SU-DHL-6 (cell line): ENCODE measurements at regions not wholly inside any gene's neighbourhood (a gene's known extent, or its start where the extent isn't known, plus 50 kb on each side); places are given as distances from the start of the nearest gene placed in this dataset.

ENCODE experiments used
- CTCF ChIP-seq: fragments of 200-600 bp; sonication (generic); IDR thresholded peaks from one replicate; pipeline ENCODE4 v1.5.1; 2017; ENCODE audit warnings: antibody characterized with exemption, mild to moderate bottlenecking, low read length, moderate library complexity; ENCODE audit not compliant: insufficient read depth, poor library complexity, severe bottlenecking
- EZH2phosphoT487 ChIP-seq: fragments of 200-600 bp; sonication (generic), shearing (Covaris generic); conservative IDR thresholded peaks from 2 replicates; pipeline ENCODE4 v1.6.1; 2018; ENCODE audit warnings: mild to moderate bottlenecking, antibody characterized with exemption, low read length, moderate library complexity, mixed read lengths

GRCh38 chr6:145235207-145235606, 500.1 kb downstream of the EPM2A start:
- TF ChIP-seq CTCF (no peak), EZH2phosphoT487 (no peak)
